AG04449 (cell line): ENCODE measurements at regions not wholly inside any gene's neighbourhood (a gene's known extent, or its start where the extent isn't known, plus 50 kb on each side); places are given as distances from the start of the nearest gene placed in this dataset.
A peak's percentile ranks its signal among the peaks of the same experiment; 100 is the strongest.

Source experiments
- CTCF ChIA-PET: fragments of 350-600 bp; formaldehyde crosslinking; extraction: SDS; loops from one replicate; lab custom pipeline; 2021; ENCODE audit warnings: antibody characterized with exemption; lab: Yijun Ruan, JAX
- POLR2A ChIA-PET: fragments of 400-600, 350-600 bp; formaldehyde crosslinking; extraction: SDS; loops from one replicate; lab custom pipeline; 2020; ENCODE audit warnings: antibody characterized with exemption, inconsistent platforms; lab: Yijun Ruan, JAX
- DNase-seq: peaks from one replicate; pipeline ENCODE4 v3.0.0-alpha.2; 2010; ENCODE audit warnings: low read depth, low spot score
- H3K4me3 ChIP-seq: 2 replicates; pipeline ENCODE4 v1.5.1; 2011; ENCODE audit warnings: low read depth, mild to moderate bottlenecking, control low read depth, low read length
- TF ChIP-seq, protein P1 (sequence below): IDR thresholded peaks from one replicate; pipeline ENCODE4 v1.5.1; 2011; ENCODE audit warnings: mild to moderate bottlenecking, moderate library complexity, low read length, control low read depth, inconsistent platforms; ENCODE audit not compliant: insufficient read depth; ENCODE audit errors: missing control alignments

DNA sequence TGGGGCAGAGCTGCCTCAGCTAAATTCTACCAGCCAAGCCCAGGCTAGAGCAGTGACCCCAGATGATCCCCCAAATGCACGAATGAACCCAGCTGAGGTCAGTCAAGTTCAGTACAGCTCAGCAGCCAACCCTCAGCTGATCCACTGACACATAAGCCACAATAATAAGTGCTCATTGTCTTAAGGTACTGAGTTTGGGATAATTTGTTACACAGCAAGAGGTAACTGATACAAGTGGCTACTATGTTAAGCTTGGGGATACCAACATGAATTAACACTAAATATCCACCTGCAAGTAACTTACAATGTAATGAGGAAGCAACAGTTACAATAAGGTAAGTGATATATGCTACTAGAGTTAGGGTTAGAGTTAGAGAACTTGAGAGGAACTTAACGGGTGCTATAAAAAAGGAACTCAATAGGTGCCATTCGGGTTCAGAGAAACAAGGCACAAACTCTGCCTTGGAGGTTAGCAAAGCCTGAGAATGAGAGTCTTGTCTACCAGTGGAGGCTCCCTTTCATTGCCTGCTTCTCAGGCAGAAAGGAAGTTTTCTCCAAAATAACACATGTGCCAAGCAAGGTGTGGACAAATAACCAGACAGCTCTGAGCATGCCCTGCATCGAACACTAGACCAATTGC, 189.4 kb downstream of the ARL4C start:
- CTCF ChIA-PET, result interaction anchor here (0.9 to 1.5 kb wide), 3 partner anchors 8 to 172 kb away, joined by 3 to 4 read pairs (median 4); no protein-coding TSS in a partner anchor
- DNase-seq, result no peak
- POLR2A ChIA-PET, result no interaction called here
- no peak overlapping the region for H3K4me3 ChIP-seq
- TF ChIP-seq, protein P1, sequence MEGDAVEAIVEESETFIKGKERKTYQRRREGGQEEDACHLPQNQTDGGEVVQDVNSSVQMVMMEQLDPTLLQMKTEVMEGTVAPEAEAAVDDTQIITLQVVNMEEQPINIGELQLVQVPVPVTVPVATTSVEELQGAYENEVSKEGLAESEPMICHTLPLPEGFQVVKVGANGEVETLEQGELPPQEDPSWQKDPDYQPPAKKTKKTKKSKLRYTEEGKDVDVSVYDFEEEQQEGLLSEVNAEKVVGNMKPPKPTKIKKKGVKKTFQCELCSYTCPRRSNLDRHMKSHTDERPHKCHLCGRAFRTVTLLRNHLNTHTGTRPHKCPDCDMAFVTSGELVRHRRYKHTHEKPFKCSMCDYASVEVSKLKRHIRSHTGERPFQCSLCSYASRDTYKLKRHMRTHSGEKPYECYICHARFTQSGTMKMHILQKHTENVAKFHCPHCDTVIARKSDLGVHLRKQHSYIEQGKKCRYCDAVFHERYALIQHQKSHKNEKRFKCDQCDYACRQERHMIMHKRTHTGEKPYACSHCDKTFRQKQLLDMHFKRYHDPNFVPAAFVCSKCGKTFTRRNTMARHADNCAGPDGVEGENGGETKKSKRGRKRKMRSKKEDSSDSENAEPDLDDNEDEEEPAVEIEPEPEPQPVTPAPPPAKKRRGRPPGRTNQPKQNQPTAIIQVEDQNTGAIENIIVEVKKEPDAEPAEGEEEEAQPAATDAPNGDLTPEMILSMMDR, result no peak

DNA sequence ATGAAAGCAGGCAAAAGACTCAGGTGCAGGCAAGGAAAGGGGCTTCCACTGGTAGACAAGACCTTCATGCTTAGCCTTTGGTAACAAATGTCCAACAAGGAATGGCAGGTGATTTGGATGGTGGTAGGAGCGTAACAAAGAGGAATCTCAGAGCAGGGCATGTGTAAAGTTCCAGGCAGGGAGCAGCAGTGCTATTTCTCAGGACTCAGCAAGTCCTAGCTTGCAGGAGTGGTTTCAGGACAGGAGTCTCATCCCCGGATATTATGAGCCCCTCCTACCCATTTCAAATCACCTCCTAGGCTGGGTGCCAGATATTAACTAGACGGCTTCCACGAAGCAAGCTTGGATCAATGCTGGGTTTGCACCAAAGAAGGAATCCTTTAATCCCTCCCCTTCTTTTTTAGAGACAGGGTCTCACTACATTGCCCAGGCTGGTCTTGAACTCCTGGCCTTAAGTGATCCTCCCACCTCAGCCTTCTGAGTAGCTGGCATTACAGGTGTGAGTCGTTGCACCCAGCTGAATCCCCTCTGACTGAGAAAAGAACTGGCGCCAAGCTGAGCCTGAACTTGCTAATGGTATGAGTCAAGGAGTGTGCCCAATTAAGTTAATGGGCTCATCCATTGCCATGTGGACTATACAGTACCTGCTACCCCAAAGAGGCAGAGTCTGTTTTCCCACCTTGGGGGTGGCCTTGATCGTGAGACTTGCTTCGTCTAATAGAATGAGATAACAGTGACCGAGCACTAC, 190.3 kb downstream of the ARL4C start:
- TF ChIP-seq, protein P1, result no peak
- CTCF ChIA-PET, result interaction anchor here (0.6 to 3.2 kb wide), 4 partner anchors 13 to 238 kb away, joined by 3 to 17 read pairs (median 4); no protein-coding TSS in a partner anchor
- DNase-seq, result no peak
- POLR2A ChIA-PET, result no interaction called here
- H3K4me3 ChIP-seq, result no peak overlapping the region

DNA sequence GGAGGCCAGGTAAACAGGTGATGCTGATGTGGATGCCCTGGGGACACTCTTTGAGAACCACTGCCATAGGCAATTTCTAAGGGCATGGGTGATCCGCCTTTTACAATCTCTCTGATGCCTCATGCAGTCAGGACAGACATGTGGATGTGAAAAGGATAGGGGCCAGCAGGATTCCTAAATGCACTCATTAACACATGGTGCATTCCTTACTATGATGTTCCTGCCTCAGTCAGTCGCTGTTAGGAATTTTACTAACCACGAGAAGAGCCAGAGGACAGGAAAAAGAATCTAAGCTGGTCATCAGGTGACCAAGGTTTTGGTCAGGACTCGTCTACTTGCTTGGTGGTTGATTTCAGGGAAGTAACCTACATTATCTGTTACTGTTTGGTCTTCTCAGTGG, 191.0 kb downstream of the ARL4C start:
- no peak overlapping the region for H3K4me3 ChIP-seq
- POLR2A ChIA-PET, result no interaction called here
- DNase-seq, result peak; percentile 42
- TF ChIP-seq, protein P1, result no peak
- CTCF ChIA-PET, result interaction anchor here (1.4 to 3.2 kb wide), 2 partner anchors 12 to 170 kb away, joined by 4 to 17 read pairs; no protein-coding TSS in a partner anchor

DNA sequence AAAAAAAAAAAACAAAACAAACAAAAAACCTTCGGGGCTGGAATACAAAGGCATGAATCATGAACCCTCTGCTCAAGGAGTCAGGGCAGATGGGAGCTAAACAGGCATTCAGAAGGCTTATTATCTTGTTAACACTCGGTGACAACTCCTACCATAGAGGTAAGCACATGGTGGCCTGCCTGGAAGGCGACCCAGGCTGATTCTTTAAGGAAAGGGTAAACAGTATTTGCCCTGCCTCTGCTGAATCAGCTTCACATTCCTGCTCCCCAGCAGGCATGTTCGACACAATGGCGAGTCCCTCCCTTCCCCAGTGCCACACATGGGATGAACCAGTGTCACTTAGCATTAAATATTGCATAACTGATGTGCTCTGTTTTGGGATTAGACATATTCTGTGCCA, 191.9 kb downstream of the ARL4C start:
- no peak overlapping the region for H3K4me3 ChIP-seq
- ChIA-PET CTCF (interaction anchor here (1.0 to 3.2 kb wide), 4 partner anchors 11 to 193 kb away, joined by 3 to 17 read pairs (median 4); no protein-coding TSS in a partner anchor), POLR2A (no interaction called here)
- DNase-seq, result no peak
- TF ChIP-seq, protein P1, result no peak

DNA sequence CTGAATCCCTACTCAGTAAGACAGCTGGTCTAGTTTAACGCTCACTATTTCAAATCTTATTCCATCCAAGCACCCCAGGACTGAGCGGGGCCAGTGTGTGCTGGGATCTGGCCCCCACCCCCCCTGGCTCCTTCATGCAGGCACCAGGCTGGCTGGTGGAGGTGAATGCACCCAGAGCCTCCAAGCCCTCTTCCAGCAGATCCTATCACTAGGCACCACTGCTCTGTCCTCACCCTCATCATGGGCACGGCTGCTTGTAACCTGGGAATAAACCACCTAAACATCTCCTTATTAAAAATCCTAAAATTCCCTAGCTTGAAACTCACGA, 194.3 kb downstream of the ARL4C start:
- POLR2A ChIA-PET, result no interaction called here
- TF ChIP-seq, protein P1, result no peak
- CTCF ChIA-PET, result no interaction called here
- no peak for DNase-seq
- H3K4me3 ChIP-seq, result no peak overlapping the region
